Epithelial cell of proximal tubule (primary cell): ENCODE measurements at regions not wholly inside any gene's neighbourhood (a gene's known extent, or its start where the extent isn't known, plus 50 kb on each side); places are given as distances from the start of the nearest gene placed in this dataset.
A peak's percentile ranks its signal among the peaks of the same experiment; 100 is the strongest.

ENCODE experiments used
- DNase-seq: peaks from one replicate; pipeline ENCODE4 v3.0.0-alpha.2; 2011; ENCODE audit warnings: low read depth
- H3K4me3 ChIP-seq: 2 replicates; pipeline ENCODE4 v1.5.1; 2011; ENCODE audit warnings: low read depth, mild to moderate bottlenecking, low read length
- CTCF ChIP-seq: conservative IDR thresholded peaks from 2 replicates; pipeline ENCODE4 v1.5.1; 2012; ENCODE audit warnings: low read depth, mild to moderate bottlenecking, low read length

DNA sequence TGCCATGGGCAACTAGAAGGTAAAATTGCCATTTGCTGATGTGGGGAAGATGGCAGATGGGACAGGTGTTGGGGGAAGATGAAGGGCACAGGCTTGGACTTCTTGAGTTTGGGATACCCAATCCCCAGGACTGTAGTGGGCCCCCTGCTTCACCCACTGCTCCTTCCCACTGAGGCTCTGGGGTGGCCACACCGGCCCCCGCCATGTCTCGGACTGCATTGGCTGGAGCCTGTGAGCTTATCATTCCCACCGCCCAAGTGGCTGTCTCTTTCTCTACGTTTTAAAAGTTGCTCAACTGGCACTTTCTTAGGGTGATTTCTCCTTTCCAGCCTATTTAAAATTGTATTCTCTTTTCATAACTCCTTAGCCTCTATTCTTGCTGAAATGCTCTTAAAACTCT is 730.0 kb upstream of the ADAMTS16 start:
- H3K4me3 ChIP-seq = no peak overlapping the region
- TF ChIP-seq CTCF = no peak
- no peak for DNase-seq

- H3K4me3 ChIP-seq = no peak overlapping the region
- no peak for TF ChIP-seq CTCF
- no peak for DNase-seq
Observed at GRCh38 chr5:4411664-4412063, 728.5 kb upstream of the ADAMTS16 start.

DNA sequence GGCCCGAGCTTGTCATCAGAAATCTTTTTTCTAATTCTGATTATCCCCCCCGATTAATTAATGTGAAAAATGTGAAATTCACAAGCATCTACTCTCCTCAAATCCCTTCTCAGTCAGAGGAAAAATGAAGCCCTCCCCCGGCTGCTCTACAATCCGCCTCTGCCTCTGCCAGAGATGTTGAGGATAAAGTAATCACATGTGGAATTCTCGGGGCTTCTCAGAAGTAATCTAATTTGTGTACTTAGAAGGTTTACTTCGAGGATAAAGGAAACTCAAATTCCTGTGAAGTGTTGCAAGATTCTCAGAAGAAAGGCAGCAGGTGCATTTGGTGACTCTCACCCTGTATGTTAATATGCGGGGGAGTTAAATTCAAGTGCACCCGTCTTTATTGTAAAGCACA is 726.1 kb upstream of the ADAMTS16 start:
- no peak for DNase-seq
- no peak for TF ChIP-seq CTCF
- H3K4me3 ChIP-seq = no peak overlapping the region

GRCh38 chr5:4418084-4418483 is 722.0 kb upstream of the ADAMTS16 start:
- DNase-seq = no peak
- no peak overlapping the region for H3K4me3 ChIP-seq
- TF ChIP-seq CTCF = no peak

DNA sequence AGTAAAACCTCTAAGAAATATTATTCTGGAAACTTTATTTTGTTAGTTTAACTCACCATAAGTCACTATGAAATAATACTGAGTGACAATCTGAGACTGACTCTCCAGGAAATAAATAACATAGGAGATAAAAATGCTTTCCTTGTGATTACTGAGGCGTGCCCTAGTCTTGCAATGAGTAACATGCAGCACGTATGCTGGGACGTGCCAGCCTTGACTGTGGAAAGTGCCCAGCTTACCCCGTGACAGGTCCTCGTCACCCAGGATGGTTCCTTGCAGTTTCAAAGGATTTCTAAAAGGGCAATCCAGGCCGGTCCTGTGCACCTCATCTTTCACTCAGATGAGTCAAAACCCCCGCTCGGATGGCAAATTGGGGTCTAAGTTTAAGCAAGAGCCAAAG is 720.8 kb upstream of the ADAMTS16 start:
- H3K4me3 ChIP-seq = no peak overlapping the region
- TF ChIP-seq CTCF = no peak
- DNase-seq = peak; percentile 27

GRCh38 chr5:4420177-4420576 is 720.0 kb upstream of the ADAMTS16 start:
- DNase-seq = no peak
- no peak overlapping the region for H3K4me3 ChIP-seq
- TF ChIP-seq CTCF = no peak

DNA sequence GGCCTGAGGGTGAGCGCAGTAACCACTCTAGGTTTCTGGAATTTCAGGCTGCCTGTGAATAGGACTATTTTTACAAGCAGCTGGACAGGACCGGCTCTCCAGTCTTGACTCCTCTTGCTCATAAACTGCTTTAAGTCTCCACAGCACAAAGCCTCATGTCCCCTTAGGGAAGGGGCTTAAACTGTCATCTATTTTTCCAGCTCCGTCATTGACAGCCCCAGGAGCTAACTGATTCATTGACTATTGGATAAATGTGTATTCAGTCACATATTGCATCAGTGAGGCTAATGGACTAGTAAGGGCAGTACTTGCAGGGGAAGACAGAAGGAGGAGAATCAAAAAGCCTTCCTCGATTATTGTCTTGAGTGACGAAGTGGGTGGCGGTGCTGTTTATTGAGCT is 719.4 kb upstream of the ADAMTS16 start:
- H3K4me3 ChIP-seq = no peak overlapping the region
- no peak for TF ChIP-seq CTCF
- no peak for DNase-seq
